Tibial nerve (tissue), 4 donors: ENCODE measurements at regions not wholly inside any gene's neighbourhood (a gene's known extent, or its start where the extent isn't known, plus 50 kb on each side); places are given as distances from the start of the nearest gene placed in this dataset.

ENCODE experiments used
- DNase-seq, 2 donors: peaks; one replicate each; pipeline ENCODE4 v3.0.0-alpha.2; 2019; ENCODE audit warnings: low spot score in 2 of 2
- H3K27ac ChIP-seq, 4 donors: fragments of 200-600 bp; sonication (generic) in 3 of 4; one replicate each; pipeline ENCODE4 v1.5.1; 2017 to 2019; ENCODE audit warnings: mild to moderate bottlenecking in 1 of 4
- H3K27me3 ChIP-seq, 2 donors: fragments of 200-600 bp; sonication (generic) in 1 of 2; one replicate each; pipeline versions ENCODE4 v1.5.1 to v1.6.0; 2017 to 2019
- H3K36me3 ChIP-seq, 3 donors: fragments of 200-600 bp; sonication (generic); one replicate each; pipeline ENCODE4 v1.5.1; 2018 to 2019
- H3K4me1 ChIP-seq, 4 donors: fragments of 200-600 bp; sonication (generic) in 3 of 4; one replicate each; pipeline ENCODE4 v1.5.1; 2017 to 2019
- H3K4me3 ChIP-seq, 4 donors: fragments of 200-600 bp; sonication (generic) in 3 of 4; one replicate each; pipeline ENCODE4 v1.5.1; 2017 to 2019; ENCODE audit warnings: mild to moderate bottlenecking in 1 of 4, moderate library complexity in 1 of 4
- H3K9me3 ChIP-seq, 4 donors: fragments of 200-600 bp; sonication (generic) in 3 of 4; one replicate each; pipeline ENCODE4 v1.5.1; 2017 to 2019
- CTCF ChIP-seq, 5 experiments: fragments of 200-600 bp in 3 of 5; fragments of 450-650 bp in 2 of 5; sonication (generic) in 3 of 5; IDR thresholded peaks; one replicate each; pipeline ENCODE4 v1.5.1; 2016 to 2019; ENCODE audit warnings: antibody characterized with exemption in 5 of 5, mild to moderate bottlenecking in 3 of 5, moderate library complexity in 2 of 5
- EP300 ChIP-seq, 2 donors: sonication (generic); formaldehyde crosslinking; IDR thresholded peaks; one replicate each; pipeline ENCODE4 v1.6.1; 2017; ENCODE audit warnings: antibody characterized with exemption in 2 of 2, mild to moderate bottlenecking in 1 of 2
- POLR2A ChIP-seq, 2 donors: fragments of 450-650 bp; IDR thresholded peaks; one replicate each; pipeline ENCODE4 v1.6.1; 2017; ENCODE audit warnings: antibody characterized with exemption in 2 of 2, mild to moderate bottlenecking in 2 of 2, moderate library complexity in 2 of 2
- WGBS, 2 donors: methylation state at CpG; one replicate each; pipeline ENCODE4 v1.1.5; 2018; 5-methylcytosine and 5-hydroxymethylcytosine counted together

- Histone ChIP-seq H3K4me3 (no peak overlapping the region), H3K27ac (no peak overlapping the region), H3K36me3 (no peaks in the 10 kb centered on the region), H3K9me3 (no peaks in the 10 kb centered on the region), H3K27me3 (no peaks in the 10 kb centered on the region), H3K4me1 (no peaks in the 10 kb centered on the region)
- 84 to 90% methylated on average over 2 of the region's 2 CpGs for WGBS, 2 donors
- no peak for DNase-seq
- TF ChIP-seq POLR2A (IDR thresholded peaks at IDR 0.05) (no peak), EP300 (IDR thresholded peaks at IDR 0.05) (no peak), CTCF (IDR thresholded peaks at IDR 0.05) (no peak)
These were observed 603.0 kb downstream of the FBXO15 start for GRCh38 chr18:73544617-73545016.

DNA sequence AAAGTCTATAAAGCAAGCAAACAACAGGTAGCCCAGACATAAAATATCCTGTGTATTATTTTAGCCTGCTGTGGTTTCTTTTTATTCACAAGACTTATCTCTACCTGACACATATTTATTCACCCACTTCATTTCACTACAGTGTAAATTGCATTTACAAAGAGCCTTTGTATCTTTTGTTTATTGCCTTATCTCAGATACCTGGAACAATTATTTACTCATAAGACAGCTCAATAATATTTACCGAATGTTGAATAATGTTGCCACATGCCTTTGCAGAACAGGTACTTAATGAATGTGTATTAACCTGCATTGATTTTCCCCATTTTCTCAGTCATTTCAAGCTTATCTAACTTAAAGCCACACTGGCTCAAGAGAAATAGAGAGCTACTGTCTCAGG lies 603.6 kb downstream of the FBXO15 start:
- DNase-seq: no peak
- TF ChIP-seq CTCF (IDR thresholded peaks at IDR 0.05) (no peak), POLR2A (IDR thresholded peaks at IDR 0.05) (no peak), EP300 (IDR thresholded peaks at IDR 0.05) (no peak)
- H3K9me3 ChIP-seq: no peaks in the 10 kb centered on the region
- H3K27me3 ChIP-seq: no peaks in the 10 kb centered on the region
- no peak overlapping the region for H3K4me3 ChIP-seq
- 92 to 100% methylated on average over 1 of the region's 1 CpG for WGBS, 2 donors
- no peak overlapping the region for H3K27ac ChIP-seq
- no peaks in the 10 kb centered on the region for H3K4me1 ChIP-seq
- no peaks in the 10 kb centered on the region for H3K36me3 ChIP-seq

DNA sequence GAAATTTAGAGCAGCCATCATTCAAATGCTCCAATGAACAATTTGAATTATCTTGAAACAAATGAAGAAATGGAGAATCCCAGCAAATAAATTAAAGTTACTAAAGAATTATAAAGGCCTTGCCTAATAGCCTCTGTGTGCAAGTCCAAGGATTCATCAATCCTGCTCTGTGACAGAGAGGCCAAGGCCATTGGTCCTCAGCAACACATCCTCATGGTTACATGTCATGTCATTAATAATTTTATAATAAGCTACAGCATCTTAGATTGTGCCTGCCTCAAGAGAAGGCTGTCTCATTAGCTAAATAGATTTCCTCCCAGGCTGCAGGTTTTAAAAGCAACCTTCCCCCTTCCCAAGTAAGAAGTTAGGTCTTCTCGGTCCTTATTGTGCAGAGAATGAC lies 611.6 kb downstream of the FBXO15 start:
- no peaks in the 10 kb centered on the region for H3K9me3 ChIP-seq
- no peak overlapping the region for H3K27ac ChIP-seq
- 4 to 100% methylated on average over 1 of the region's 1 CpG for WGBS, 2 donors
- no peak overlapping the region for H3K4me3 ChIP-seq
- no peaks in the 10 kb centered on the region for H3K27me3 ChIP-seq
- TF ChIP-seq CTCF (IDR thresholded peaks at IDR 0.05): no peak
- no peak for TF ChIP-seq POLR2A (IDR thresholded peaks at IDR 0.05)
- TF ChIP-seq EP300 (IDR thresholded peaks at IDR 0.05): no peak
- no peaks in the 10 kb centered on the region for H3K4me1 ChIP-seq
- DNase-seq: no peak
- H3K36me3 ChIP-seq: no peaks in the 10 kb centered on the region

- no peaks in the 10 kb centered on the region for H3K9me3 ChIP-seq
- no peak overlapping the region for H3K4me3 ChIP-seq
- no peaks in the 10 kb centered on the region for H3K27me3 ChIP-seq
- 83 to 91% methylated on average over 5 of the region's 6 CpGs for WGBS, 2 donors
- H3K27ac ChIP-seq: no peak overlapping the region
- DNase-seq: no peak
- H3K4me1 ChIP-seq: no peaks in the 10 kb centered on the region
- no peaks in the 10 kb centered on the region for H3K36me3 ChIP-seq
- no peak for TF ChIP-seq POLR2A (IDR thresholded peaks at IDR 0.05)
- no peak for TF ChIP-seq EP300 (IDR thresholded peaks at IDR 0.05)
- no peak for TF ChIP-seq CTCF (IDR thresholded peaks at IDR 0.05)
These were observed 612.4 kb downstream of the FBXO15 start for GRCh38 chr18:73535189-73535588.

GRCh38 chr18:73531601-73532000 lies 616.0 kb downstream of the FBXO15 start:
- Histone ChIP-seq H3K4me3 (no peak overlapping the region), H3K27ac (no peak overlapping the region), H3K27me3 (no peaks in the 10 kb centered on the region), H3K9me3 (no peaks in the 10 kb centered on the region), H3K4me1 (no peaks in the 10 kb centered on the region), H3K36me3 (no peaks in the 10 kb centered on the region)
- 93 to 96% methylated on average over 3 of the region's 3 CpGs for WGBS, 2 donors
- no peak for TF ChIP-seq POLR2A (IDR thresholded peaks at IDR 0.05)
- no peak for TF ChIP-seq EP300 (IDR thresholded peaks at IDR 0.05)
- no peak for TF ChIP-seq CTCF (IDR thresholded peaks at IDR 0.05)
- DNase-seq: no peak
